Esophagus squamous epithelium (tissue), 4 donors: ENCODE measurements at regions not wholly inside any gene's neighbourhood (a gene's known extent, or its start where the extent isn't known, plus 50 kb on each side); places are given as distances from the start of the nearest gene placed in this dataset.

ENCODE experiments used
- CTCF ChIP-seq, 6 experiments: fragments of 450-650 bp in 4 of 6; fragments of 200-600 bp in 2 of 6; sonication (generic) in 2 of 6; IDR thresholded peaks; one replicate each; pipeline ENCODE4 v1.5.1; 2016 to 2019; ENCODE audit warnings: antibody characterized with exemption in 6 of 6, mild to moderate bottlenecking in 4 of 6, moderate library complexity in 4 of 6
- POLR2A ChIP-seq, 4 donors: fragments of 450-650 bp; IDR thresholded peaks; one replicate each; pipeline ENCODE4 v1.6.1; 2017; ENCODE audit warnings: antibody characterized with exemption in 4 of 4, mild to moderate bottlenecking in 4 of 4, moderate library complexity in 3 of 4

GRCh38 chr10:29730969-29731368 lies 96.2 kb upstream of the SVIL start:
- TF ChIP-seq CTCF (IDR thresholded peaks at IDR 0.05) (no peak), POLR2A (IDR thresholded peaks at IDR 0.05) (no peak)
